ENCODE measurements at regions not wholly inside any gene's neighbourhood (a gene's known extent, or its start where the extent isn't known, plus 50 kb on each side); places are given as distances from the start of the nearest gene placed in this dataset.

DNA sequence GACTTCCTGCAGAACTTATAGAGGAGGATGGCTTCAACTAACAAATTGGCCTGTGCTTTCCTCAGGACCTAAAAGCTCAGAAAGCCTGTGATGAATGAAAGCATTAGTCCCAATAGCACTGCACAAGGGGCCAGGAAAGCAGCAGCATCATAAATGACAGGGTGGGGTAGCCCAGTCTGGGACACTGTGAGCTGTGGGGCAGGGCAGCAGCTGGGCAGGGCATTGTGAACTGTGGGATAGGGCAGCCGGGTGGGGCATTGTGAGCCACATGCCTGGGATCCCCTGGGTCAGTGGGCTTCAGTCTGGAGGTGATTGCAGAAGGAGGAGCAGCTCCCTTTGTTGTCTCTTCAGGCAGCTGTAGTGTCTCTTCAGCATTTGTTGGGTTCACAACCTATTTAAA, 1276.8 kb downstream of the UQCRFS1 start:
- TF ChIP-seq, protein P1, sequence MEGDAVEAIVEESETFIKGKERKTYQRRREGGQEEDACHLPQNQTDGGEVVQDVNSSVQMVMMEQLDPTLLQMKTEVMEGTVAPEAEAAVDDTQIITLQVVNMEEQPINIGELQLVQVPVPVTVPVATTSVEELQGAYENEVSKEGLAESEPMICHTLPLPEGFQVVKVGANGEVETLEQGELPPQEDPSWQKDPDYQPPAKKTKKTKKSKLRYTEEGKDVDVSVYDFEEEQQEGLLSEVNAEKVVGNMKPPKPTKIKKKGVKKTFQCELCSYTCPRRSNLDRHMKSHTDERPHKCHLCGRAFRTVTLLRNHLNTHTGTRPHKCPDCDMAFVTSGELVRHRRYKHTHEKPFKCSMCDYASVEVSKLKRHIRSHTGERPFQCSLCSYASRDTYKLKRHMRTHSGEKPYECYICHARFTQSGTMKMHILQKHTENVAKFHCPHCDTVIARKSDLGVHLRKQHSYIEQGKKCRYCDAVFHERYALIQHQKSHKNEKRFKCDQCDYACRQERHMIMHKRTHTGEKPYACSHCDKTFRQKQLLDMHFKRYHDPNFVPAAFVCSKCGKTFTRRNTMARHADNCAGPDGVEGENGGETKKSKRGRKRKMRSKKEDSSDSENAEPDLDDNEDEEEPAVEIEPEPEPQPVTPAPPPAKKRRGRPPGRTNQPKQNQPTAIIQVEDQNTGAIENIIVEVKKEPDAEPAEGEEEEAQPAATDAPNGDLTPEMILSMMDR (IDR thresholded peaks at IDR 0.05), result no peak
- no peak for TF ChIP-seq POLR2A (IDR thresholded peaks at IDR 0.05)

All from sigmoid colon (tissue), 3 donors.